AG09319 (cell line): ENCODE measurements at regions not wholly inside any gene's neighbourhood (a gene's known extent, or its start where the extent isn't known, plus 50 kb on each side); places are given as distances from the start of the nearest gene placed in this dataset.
"Not testable (repeated sequence)": the region's sequence is repeated elsewhere in the genome, so short reads cannot be mapped to it uniquely, and the experiment has no call there.

Source experiments
- DNase-seq: peaks from one replicate; pipeline ENCODE4 v3.0.0-alpha.2; 2010; ENCODE audit warnings: low read depth; ENCODE audit errors: extremely low read depth
- TF ChIP-seq, protein P1 (sequence below): IDR thresholded peaks from 2 replicates; pipeline ENCODE4 v1.5.1; 2011; ENCODE audit warnings: low read depth, mild to moderate bottlenecking, inconsistent platforms, low read length, moderate library complexity

DNA sequence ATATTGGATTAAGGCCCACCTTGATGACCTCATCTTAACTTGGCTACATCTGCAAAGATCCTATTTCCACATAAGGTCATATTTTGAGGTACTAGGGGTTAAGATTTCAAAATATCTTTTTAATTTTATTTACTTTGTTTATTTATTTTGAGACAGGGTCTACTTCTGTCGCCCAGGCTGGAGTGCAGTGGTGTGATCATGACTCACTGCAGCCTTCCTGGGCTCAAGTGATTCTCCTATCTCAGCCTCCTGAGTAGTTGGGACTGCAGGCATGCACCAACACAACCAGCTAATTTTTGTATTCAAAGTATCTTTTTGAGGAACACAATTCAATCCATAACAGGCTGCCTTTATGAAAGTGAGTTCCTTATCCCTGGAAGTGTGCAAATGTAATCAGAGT, 212.3 kb downstream of the PALM2AKAP2 start:
- no peak for DNase-seq
- TF ChIP-seq, protein P1, sequence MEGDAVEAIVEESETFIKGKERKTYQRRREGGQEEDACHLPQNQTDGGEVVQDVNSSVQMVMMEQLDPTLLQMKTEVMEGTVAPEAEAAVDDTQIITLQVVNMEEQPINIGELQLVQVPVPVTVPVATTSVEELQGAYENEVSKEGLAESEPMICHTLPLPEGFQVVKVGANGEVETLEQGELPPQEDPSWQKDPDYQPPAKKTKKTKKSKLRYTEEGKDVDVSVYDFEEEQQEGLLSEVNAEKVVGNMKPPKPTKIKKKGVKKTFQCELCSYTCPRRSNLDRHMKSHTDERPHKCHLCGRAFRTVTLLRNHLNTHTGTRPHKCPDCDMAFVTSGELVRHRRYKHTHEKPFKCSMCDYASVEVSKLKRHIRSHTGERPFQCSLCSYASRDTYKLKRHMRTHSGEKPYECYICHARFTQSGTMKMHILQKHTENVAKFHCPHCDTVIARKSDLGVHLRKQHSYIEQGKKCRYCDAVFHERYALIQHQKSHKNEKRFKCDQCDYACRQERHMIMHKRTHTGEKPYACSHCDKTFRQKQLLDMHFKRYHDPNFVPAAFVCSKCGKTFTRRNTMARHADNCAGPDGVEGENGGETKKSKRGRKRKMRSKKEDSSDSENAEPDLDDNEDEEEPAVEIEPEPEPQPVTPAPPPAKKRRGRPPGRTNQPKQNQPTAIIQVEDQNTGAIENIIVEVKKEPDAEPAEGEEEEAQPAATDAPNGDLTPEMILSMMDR = no peak

DNA sequence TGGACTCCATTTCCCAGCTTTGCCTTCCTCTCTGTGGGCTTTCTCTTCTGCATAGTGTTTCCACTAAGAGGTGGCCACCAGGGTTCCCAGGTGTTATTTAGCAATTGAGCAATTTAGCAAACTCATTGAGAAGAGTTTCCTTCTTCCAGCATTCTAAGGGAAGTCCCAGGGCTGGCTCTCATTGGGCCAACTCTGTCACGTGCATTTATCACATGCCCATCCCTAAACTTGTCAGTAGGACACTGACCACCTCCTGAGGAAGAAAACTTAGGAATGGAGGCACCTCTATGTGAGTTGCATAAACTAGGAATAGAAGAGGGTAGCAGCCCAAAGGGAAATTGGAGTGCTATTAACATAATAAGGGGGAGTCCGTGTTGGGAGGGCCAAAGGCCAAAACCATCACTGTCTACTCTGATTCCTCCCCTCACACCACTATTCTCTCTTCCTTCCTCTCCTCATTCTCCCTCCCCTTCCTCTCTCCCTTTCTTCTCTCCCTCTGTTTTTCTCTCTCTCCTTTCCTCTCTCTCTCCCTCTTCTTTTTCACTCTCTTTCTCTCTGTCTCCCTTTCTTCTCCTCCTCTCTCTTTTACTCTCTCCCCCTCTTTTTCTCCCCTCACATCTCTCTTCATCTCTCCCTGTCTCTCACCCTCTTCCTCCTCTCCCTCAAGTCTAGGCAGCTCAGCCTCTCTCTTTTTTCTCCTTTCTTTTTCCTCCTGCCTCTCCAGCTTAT, 213.4 kb downstream of the PALM2AKAP2 start:
- TF ChIP-seq, protein P1 = no peak
- DNase-seq = no peak

DNA sequence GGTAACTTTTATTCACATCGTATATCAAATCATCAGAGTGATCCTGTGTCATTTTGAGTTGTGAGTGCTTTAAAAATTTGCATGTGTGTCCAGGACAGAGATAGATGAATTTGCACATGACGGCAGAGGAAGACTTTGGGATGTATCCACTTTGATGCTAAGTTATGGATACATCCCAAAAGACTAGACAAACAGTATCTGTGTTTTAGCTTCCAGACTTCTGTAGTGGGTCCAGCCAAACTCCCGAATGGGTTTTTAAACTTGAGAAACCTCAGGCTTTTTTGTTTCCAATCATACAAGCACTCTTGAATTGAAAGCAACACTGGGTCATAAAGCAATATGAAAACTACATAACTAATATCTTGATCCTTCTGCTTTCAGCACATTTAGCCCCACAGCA, 213.8 kb downstream of the C9orf152 start:
- TF ChIP-seq, protein P1 = no peak
- no peak for DNase-seq

- no peak for DNase-seq
- TF ChIP-seq, protein P1 = no peak
These were observed 210.9 kb downstream of the C9orf152 start for GRCh38 chr9:109996936-109997580.

DNA sequence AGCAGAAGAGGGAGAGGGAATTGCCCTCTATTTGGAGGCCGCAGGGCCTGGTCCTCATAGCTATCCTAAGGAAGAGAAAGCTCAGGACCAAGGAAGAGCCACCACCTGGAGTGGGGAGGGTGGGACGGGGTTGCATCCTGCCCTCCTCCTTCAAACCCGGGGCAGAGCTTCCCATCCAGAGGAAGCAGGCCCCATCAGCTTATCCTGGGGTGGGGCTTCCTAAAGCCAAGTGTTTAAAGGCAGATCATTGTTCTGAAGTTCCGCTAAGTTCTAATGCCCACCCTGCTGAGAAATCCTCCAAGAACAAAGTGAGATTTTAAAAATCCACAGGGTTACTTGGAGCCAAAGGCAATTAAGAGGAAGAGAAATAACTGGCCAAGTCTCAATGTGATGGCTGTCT, 210.3 kb downstream of the C9orf152 start:
- TF ChIP-seq, protein P1 = no peak
- DNase-seq = no peak

DNA sequence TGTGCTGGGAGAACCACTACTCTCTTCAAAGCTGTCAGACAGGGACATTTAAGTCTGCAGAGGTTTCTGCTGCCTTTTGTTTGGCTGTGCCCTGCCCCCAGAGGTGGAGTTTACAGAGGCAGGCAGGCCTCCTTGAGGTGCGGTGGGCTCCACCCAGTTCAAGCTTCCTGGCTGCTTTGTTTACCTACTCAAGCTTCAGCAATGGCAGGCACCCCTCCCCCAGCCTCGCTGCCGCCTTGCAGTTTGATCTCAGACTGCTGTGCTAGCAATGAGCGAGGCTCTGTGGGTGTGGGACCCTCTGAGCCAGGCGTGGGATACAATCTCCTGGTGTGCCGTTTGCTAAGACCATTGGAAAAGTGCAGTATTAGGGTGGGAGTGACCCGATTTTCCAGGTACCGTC, 202.4 kb downstream of the C9orf152 start:
- DNase-seq = not testable (repeated sequence)

DNA sequence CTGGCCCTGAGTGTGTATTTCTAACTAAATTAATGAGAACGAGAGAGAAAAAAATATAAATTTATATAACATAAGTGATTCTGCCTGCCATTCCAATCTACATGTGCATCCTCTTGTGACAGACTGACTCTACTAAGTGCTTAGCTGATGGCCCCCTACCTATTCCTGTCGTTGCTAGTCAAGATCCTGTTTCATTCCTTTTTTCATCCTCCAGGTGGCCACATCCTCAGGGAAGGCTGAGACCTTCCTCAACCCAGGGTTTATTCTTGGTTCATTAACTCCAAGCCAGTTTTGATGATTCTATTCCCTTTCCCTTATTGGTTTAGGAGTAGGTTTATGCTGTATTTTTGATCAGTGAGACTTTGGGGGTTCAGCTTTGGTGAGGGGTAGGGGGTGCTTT, 201.3 kb downstream of the C9orf152 start:
- TF ChIP-seq, protein P1 = no peak
- DNase-seq = no peak
